ENCODE measurements at regions not wholly inside any gene's neighbourhood (a gene's known extent, or its start where the extent isn't known, plus 50 kb on each side); places are given as distances from the start of the nearest gene placed in this dataset.
"Not testable (repeated sequence)": the region's sequence is repeated elsewhere in the genome, so short reads cannot be mapped to it uniquely, and the experiment has no call there.

DNA sequence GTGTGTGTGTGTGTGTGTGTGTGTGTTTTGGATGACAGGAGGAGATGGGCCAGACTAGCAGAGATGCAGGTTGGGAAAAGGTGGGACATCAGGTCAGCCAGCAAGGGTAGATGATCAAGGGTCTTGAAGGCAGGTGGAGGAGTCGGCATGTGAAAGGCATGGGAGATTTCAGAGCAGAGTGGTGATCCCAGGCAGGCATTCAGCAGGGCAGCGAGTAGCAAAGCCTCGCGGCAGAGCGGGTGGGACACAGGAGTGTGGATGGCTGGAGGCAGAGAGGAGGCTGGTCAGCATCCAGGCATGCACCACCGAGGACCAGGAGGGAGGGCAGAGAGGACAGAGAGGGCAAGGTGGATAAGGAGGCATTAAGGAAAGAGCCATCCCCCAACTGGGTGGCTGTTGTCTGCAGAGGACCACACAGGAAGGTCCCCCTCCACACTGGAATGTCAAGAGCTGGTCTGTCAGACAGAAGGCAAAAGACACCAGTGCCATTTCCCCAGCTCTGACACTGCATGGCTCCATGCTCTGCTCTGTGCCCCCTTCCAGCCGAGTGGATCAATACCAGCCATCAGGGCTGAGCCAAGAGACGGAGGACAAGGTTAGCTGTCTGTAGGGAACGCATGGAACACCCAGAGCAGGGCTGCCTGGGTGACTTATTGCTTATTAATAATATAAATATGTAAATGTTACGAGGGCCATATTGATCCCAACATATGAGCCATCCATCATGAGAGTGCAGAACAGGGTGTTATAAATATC lies 74.8 kb upstream of the RPL38 start:
- no peak for DNase-seq

DNA sequence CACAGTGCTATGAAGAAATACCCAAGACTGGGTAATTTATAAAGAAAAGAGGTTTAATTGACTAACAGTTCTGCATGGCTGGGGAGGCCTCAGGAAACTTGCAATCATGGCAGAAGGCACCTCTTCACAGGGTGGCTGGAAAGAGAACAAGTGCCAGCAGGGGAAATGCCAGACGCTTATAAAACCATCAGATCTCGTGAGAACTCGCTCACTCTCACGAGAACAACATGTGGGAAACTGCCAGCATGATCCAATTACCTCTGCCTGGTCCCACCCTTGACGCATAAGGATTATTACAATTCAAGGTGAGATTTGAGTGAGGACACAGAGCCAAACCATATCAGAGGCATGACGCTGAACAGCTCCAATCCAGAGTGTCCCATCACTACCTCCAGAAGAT lies 73.7 kb upstream of the RPL38 start:
- not testable (repeated sequence) for DNase-seq

DNA sequence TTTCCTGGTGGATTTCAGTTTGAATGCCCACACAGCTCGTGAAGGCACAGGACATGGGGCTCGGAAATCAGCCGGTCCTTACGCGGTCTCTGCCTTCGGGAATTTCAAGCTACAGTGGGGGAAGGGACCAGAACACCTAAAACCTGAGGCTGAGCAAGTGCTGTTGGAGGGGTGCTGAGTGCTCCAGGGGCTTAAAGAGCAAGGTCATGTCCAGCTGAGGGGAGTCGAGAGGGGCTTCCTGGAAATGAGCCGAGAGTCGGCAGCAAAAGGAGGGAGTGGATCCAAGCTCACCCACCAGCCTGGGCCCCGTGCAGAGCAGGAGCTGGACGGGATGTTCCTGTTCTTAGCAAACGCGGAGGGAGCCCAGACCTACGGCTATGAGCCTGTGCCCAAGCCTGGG lies 73.2 kb upstream of the RPL38 start:
- no peak for DNase-seq

DNA sequence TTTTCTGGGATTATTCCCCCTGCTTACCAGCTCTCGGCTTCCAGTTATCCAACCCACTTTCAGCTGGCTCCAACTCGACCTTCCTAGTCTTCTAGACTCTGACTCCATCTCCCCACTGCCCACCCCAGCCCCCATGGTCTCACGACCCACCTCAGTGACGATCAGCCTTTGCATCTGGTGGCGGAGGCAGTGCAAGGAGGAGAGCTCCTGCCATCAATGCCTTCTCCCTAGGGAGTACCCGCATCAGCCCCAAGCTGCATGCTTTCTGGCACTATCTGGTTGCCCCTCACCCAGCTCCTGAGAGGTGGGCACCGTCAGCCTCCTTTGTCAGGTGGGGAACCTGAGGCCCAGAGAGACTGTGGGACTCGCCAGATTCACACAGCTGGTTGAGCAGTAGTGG lies 72.6 kb upstream of the RPL38 start:
- no peak for DNase-seq

DNA sequence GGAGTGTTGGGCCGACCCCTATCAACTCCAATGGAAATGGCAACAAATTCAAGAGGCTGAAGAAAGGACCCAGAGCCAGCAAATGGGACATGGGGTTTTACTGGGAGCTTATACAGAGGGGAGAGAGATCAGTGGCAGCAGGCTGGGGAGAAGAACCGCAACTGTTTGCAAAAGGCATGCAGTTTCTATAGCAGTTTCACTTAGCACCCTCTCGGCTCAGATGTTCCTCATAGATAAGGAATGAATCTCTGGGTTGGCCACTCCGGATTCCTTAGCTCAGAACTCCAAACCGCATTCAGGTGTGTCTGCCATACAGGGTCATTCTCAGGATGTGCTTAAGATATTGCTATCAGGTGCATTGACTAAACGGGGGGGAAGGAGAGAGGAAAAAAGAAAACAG lies 71.1 kb upstream of the RPL38 start:
- no peak for DNase-seq

DNA sequence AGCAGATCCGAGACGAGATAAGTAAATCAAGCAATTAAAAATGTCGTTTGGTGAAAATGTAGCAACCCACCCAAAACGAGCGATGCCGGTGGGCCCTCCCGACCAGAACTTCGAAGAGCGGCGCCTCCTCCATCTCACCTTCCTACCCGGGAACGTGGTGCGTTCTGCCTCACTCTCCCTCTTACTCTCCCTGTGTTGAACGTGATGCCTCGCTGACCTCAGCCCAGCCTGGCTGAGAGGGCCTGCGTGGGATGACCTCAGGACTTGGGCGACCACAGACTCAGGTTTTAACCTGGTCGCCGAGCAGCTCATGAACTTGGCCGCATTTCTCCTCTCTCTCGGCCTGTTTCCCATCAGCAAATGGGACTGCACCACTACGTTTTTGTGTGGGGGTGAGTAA lies 69.7 kb upstream of the RPL38 start:
- no peak for DNase-seq

DNA sequence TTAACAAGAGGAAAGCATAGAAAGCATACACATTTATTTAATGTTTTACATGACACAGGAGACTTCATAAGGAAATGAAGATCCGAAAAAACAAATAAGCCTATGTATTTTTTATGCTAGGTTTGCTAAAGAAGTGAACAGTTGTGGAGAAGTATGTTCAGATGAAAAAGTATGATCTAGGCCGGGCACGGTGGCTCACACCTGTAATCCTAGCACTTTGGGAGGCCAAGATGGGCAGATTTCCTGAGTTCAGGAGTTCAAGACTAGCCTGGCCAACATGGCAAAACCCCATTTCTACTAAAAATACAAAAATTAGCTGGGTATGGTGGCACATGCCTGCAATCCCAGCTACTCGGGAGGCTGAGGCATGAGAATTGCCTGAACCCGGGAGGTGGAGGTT lies 69.2 kb upstream of the RPL38 start:
- DNase-seq = not testable (repeated sequence)

DNA sequence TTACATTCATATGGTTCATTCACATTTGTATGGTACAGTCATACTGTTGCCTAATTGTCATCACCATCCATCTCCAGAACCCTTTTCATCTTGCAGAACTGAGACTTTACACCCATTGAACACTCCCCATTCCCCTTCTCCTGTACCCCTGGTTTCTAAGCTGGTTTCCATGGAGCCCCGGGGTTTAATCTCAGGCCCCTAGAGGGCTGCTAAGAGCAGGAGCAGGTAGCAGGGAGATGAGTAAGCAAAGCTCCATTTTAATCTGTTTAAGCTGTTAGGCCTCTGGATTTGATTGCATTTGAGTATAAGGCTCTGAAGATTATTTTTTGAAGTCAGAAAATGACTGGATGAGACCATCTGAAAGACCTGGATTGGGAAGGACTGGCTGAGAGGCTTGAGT lies 68.5 kb upstream of the RPL38 start:
- no peak for DNase-seq

DNA sequence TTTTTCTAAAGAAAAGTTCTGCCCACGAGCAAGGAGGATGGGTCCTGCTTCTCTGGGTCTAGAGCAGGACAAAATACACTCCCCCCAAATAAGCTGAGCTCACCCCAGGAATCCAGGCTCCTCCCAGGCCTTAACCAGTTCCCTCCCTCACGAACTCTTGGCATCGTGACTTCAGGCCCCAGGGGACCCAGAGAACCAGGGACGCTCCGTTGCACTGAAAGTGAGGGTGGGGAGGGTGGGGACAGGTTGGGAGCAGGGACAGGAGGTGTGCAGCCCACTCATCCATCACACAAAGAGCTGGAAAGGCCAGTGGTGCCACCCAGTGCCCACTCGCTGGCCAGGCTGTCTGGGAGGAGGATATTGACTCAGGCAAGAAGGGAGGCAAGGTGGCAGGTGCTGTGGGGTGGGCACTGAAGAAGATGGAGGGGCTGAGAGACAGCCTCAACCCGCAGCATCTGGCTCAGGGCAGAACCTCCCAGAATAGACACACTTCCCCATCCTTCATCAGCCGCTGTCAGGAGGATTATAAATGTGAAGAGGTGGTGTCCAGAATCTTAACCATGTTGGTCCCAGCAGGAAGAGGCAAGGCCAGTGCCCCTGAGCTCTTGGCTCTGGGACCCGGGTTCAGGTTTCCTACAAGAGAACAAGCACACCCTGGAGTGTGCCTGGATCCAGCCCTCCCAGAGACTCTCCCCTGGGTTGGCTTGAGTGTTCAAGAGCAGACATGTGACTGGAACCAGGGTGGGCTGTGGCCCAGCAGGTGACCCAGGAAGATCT lies 67.9 kb upstream of the RPL38 start:
- no peak for DNase-seq

DNA sequence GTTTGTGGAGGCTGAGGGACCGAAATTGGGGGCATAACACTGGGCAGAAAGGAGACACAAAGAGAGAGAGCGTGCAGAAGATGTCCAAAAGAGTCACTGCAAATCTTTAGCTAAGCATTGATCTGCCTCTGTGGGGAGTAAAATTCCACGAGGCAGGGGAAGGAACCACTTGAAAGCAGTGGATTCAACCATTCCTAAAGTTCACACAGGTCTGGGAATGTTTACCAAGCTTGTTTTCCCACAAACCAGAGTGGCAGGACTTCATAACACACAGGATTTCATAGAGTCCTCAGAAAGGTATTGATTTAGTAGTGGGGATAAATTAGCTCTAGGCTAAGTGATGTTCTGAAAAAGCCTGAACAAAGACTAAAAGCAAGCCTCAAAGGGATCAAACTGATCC lies 66.1 kb upstream of the RPL38 start:
- no peak for DNase-seq

DNA sequence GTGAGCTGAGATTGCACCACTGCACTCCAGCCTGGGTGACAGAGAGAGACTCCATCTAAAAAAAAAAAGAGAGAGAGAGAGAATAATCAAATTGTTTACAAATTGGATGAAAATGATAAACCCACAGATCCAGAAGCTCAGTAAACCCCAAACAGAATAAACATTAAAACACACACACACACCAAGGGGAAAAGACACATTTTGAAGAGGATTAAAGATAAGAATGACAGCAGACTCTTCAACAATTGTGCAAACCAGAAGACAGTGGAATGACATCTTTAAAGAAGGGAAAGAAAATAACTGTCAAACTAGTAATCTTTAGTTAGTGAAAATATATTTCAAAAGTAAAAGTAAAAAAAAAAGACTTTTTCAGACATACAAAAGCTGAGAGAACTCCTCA lies 64.4 kb upstream of the RPL38 start:
- no peak for DNase-seq

DNA sequence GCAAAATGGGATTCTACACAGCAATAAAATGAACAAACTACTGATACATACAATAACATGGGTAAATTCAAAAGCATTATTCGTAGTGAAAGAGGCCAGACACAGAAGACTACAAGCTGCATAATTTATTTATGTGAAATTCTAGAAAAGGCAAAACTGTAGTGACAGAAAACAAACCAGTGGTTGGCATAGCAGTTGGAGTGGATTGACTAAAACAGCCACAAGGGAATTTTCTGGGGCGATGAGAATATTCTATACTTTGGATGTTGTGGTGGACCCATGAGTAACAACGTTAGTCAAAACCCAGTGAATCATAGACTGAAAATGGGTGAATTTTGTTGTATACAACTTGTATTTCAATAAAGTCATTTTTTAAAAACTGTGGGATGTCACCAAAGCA lies 63.2 kb upstream of the RPL38 start:
- DNase-seq = no peak

DNA sequence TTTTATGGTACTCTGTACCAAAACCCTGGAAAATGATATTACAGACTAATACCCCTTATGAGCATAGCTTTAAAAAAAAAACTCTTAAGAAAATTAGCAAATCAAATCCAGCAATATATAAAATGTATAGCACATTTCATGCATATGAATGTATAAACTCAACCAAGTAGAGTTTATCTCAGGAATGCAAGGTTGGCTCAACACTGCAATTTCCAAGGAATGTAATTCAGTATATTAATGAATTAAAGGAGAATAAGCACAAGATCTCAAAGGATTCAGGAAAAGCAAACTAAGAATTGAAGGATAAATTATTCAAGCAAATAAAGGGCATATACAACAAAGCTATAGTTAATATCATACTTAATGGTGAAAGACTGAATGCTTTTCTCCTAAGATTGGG lies 61.9 kb upstream of the RPL38 start:
- no peak for DNase-seq

DNA sequence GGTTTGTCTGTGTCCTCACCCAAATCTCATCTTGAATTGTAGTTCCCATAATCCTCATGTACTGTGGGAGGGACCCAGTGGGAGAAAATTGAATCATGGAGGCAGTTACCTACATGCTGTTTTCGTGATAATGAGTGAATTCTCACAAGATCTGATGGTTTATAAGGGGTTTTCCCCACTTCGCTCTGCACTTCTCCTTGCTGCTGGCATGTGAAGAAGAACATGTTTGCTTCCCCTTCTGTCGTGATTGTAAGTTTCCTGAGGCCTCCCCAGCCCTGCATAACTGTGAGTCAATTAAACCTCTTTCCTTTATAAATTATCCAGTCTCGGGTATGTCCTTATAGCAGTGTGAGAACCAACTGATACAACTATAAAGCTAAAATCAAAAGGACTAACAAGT lies 60.2 kb upstream of the RPL38 start:
- not testable (repeated sequence) for DNase-seq

DNA sequence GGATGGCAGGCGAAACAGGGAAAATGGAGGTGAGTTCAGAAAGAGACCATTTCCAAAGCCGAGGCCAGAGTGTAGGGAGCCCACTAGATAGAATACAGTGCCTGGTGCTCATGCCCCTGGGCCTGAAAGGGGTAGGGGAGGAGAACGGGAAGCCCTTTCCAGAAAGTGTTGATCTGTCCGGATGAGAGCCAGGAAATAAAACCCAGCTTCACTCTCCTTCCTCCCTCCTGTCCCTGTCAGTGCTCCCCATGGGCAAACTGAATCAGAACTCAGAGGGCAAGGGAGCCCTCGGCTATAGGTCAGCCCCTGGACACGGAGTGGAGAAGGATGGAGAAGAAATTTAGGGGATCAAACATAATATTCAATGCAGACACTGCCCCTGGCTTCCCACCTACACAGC lies 57.7 kb upstream of the RPL38 start:
- no peak for DNase-seq

DNA sequence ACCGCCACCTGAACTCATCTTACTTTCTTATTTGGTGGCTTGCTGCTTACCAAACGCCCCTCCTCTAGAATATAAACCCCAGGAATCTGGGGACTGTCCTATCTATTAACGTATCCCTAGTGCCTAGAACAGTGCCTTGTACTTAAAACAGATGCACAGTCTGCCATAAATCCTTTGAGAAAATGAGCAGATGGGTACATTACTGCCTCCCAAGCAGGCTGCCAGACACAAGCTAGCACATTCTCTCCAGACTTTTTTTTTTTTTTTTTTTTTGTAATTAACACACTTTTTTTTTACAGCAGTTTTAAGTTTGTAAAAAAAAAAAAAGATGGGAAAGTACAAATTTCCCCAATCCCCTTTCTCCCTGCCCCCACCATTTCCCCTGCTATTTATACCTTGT lies 57.3 kb upstream of the RPL38 start:
- no peak for DNase-seq

DNA sequence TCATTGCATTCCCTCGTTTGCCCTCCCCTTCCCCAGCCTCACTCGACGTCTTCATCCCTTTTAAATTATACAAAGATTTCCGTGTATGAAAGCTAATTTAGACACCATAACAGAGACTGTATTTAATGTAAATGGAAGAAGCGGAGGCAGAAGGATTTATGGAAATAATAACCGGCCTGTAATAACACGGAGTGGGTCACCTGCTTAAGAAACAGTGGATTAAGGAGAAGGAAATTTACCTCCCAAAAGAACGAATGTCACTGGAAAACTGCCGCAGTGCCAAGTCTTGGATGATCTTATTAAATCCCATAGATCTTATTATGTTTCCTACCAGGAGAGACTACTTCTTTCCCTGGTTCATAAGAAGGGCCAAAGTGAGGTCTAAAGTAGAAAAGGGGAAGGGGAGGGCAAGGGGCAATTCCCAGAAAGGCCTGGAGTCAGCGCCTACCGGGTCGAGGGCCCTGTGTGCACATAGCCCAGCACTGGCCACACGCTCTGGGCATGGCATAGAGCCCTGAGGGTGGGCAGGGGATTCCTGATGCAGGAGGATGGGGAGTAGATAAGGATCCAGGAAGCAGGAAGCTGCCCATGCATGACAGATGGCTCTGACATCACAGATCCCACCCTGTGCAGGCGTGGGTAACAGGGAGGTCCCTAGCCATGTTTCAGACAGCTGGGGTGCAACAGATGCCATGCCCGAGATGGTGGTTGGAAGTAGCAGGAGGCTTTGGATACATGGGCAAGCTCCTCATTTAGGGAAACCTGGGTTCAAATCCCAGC lies 56.2 kb upstream of the RPL38 start:
- no peak for DNase-seq

DNA sequence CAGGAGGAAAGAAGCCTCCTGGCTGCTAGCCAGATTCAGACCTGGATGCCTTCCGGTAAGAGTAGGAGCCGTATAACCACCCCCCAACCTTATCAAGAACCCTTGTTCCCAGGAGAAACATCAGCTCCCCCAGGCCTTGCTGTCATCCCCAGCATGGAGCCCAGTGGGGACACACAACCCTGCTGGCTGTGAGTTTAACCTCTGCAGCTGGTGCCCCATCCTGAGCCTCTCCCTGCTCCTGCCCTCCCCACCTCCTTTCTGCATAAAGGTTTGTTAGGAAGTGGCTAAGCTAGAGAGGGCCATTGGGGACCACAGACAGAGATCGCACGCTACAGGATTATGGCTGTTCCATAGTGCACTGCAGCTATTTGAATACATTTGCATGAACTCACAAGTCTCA lies 55.5 kb upstream of the RPL38 start:
- DNase-seq = no peak

DNA sequence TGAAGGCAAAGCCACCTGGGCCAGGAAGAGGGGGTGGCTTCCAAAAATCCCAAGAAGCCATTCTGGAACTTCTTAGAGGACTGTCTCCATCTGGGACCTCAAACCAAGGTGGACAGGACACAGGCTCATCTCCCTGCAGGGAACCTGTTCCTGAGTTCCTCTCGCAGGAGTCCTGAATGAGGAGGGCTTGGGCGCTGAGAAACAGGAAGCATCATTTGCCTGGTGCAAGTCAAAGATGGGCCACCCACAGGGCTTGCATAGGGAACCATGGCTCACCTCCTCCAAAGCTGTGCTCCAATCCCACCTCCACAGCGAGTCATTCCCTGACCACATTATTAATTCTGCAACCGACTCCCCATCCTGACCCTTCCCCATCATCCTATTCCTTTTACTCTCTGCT lies 55.0 kb upstream of the RPL38 start:
- DNase-seq = no peak

DNA sequence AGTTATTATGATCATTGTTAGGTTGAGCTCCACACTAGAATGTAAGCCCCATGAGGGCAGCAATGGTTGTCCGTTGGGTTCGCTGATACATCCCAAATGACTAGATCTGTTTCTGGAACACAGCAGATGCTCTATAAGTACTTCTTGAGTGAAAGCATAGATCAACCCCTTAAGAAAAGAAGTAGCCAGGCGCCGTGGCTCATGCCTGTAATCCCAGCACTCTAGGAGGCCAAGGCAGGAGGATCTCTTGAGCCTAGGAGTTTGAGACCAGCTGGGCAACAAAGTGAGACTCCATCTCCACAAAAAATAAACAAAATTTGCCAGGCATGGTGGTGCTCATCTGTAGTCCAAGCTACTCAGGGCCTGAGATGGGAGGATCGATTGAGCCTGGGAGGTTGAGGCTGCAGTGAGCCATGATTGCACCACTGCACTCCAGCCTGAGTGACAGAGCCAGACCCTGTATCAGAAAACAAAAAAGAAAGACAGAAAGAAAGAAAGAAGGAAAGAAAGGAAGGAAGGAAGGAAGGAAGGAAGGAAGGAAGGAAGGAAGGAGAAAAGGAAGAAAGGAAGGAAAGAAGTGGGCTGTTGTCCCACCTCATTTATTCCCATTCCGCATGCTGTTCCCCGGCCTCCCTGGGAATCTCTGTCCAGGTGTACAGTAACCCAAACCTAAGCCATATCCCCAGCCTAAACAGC lies 54.4 kb upstream of the RPL38 start:
- no peak for DNase-seq

DNA sequence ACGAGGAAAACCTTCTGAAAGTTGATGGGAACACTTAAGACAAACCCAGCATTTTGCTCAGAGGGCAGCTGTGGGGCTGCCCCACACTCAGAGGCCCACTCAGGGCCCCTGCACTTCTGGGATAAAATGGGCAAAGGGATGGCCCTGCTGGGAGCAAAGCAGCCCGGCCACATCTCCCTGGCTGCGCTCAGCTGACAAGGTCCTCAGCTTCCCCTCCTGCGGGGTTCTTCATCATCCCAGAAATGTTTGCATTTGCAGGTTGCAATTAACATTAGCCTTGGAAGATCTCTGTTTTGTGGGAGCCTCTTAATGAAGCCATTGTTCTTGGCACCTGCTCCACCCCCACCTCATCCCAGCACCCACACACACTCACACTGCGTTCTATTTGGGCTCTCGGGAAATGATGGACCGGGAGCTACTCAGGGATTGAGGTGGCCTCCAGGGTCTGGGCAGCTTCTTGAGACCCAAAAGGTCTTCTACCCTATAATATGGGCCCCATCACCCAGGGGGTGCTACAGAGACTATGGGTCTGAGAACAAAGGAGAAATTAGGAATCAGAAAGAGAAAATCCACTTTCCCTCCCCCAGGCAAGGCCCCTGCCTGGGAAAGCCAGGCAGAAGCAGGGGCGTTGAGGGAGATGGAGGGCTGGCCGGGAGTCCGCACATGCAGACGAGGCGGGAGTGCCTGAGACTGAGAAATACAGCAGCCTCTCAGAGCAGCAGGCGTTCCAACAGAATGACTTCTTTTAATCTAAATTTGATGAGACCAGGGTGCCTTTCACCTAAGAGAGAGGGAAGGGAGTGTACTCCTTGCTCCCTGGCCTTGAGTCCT lies 53.7 kb upstream of the RPL38 start:
- no peak for DNase-seq

DNA sequence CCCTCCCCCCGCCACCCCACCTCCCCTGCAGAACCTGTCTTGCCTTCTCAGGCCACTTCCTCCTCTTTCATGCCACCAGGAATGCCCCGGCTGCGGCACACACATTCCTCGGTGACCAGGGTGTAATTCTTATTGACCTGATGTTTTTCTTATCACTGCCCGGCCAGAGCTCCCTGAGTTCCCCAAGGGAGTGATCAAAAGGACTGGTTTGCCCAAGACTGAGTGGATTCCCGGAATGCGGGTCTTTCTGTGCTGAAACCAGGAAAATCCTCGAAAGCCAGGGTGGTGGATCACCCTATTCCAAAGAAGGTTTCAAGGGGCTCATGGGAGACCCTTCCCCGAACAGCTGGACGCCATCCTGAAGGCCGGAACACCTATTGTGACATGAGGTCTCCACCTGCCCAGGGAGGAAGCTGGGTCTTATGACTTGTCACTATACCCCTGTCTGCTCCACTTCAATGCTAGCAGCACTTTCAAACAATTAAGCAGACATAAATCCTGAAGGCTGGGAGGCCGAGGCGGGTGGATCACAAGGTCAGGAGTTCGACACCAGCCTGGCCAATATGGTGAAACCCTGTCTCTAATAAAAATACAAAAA lies 53.0 kb upstream of the RPL38 start:
- no peak for DNase-seq
